Neural cell (in vitro differentiated cells): ENCODE measurements at regions not wholly inside any gene's neighbourhood (a gene's known extent, or its start where the extent isn't known, plus 50 kb on each side); places are given as distances from the start of the nearest gene placed in this dataset.

Experiments
- EZH2 ChIP-seq: fragments of 200-600, 300-800 bp; shearing (Covaris generic), sonication (generic); IDR thresholded peaks from 2 replicates; pipeline ENCODE4 v1.6.1; 2014; ENCODE audit warnings: antibody characterized with exemption, low read length, borderline replicate concordance, mild to moderate bottlenecking; ENCODE audit not compliant: insufficient read depth, poor library complexity, severe bottlenecking
- POLR2AphosphoS5 ChIP-seq: IDR thresholded peaks from 2 replicates; pipeline ENCODE4 v1.6.1; 2012
- RAD21 ChIP-seq: fragments of 450-650 bp; conservative IDR thresholded peaks from 2 replicates; pipeline ENCODE4 v1.6.1; 2014; ENCODE audit warnings: antibody characterized with exemption, mild to moderate bottlenecking, moderate library complexity
- TF ChIP-seq, protein P1 (sequence below): fragments of 450-650 bp; IDR thresholded peaks from 2 replicates; pipeline ENCODE4 v1.5.1; 2014; ENCODE audit warnings: antibody characterized with exemption, mild to moderate bottlenecking, moderate library complexity; ENCODE audit not compliant: poor library complexity, severe bottlenecking

DNA sequence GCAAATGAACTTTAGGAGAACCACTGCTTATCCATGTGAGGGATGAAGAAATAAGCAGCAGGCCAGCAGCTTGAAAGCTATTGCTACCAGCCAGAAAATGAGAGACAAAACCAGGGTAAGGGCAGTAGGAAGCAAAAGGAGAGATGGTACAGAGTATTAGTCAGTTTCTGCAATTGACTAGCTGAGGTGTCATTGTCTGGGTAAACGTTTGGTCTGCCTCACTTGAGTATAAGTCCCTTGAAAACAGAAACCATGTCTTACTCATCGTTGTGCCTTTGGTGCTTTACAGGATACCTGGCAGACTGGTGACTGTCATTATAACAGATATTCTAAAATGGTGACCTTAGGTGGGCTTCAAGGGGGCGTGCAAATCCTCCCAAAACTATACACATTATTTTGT, 63.9 kb upstream of the USP47 start:
- TF ChIP-seq, protein P1, sequence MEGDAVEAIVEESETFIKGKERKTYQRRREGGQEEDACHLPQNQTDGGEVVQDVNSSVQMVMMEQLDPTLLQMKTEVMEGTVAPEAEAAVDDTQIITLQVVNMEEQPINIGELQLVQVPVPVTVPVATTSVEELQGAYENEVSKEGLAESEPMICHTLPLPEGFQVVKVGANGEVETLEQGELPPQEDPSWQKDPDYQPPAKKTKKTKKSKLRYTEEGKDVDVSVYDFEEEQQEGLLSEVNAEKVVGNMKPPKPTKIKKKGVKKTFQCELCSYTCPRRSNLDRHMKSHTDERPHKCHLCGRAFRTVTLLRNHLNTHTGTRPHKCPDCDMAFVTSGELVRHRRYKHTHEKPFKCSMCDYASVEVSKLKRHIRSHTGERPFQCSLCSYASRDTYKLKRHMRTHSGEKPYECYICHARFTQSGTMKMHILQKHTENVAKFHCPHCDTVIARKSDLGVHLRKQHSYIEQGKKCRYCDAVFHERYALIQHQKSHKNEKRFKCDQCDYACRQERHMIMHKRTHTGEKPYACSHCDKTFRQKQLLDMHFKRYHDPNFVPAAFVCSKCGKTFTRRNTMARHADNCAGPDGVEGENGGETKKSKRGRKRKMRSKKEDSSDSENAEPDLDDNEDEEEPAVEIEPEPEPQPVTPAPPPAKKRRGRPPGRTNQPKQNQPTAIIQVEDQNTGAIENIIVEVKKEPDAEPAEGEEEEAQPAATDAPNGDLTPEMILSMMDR = no peak
- TF ChIP-seq RAD21 (no peak), POLR2AphosphoS5 (no peak), EZH2 (no peak)
